Large intestine (tissue), 3 donors: ENCODE measurements at regions not wholly inside any gene's neighbourhood (a gene's known extent, or its start where the extent isn't known, plus 50 kb on each side); places are given as distances from the start of the nearest gene placed in this dataset.
A peak's percentile ranks its signal among the peaks of the same experiment; 100 is the strongest.

Experiments
- DNase-seq, 2 donors: peaks; one replicate each; pipeline versions ENCODE4 v3.0.0 to v3.0.0-alpha.2; 2013
- H3K27ac ChIP-seq: one replicate; pipeline ENCODE4 v1.5.1; 2013; ENCODE audit warnings: low read length
- H3K27me3 ChIP-seq: 2 replicates; pipeline ENCODE4 v1.6.1; 2013; ENCODE audit warnings: low read length; ENCODE audit not compliant: control insufficient read depth, insufficient read depth
- H3K36me3 ChIP-seq: 2 replicates; pipeline ENCODE4 v1.6.1; 2013; ENCODE audit warnings: low read length; ENCODE audit not compliant: control insufficient read depth, insufficient read depth
- H3K4me1 ChIP-seq: one replicate; pipeline ENCODE4 v1.6.1; 2013; ENCODE audit warnings: low read length; ENCODE audit not compliant: control insufficient read depth, insufficient read depth
- H3K4me3 ChIP-seq: one replicate; pipeline ENCODE4 v1.5.1; 2013; ENCODE audit warnings: low read length
- H3K9me3 ChIP-seq: one replicate; pipeline ENCODE4 v1.6.1; 2013; ENCODE audit warnings: mild to moderate bottlenecking, low read depth, low read length, moderate library complexity; ENCODE audit not compliant: control insufficient read depth
- WGBS: methylation state at CpG from one replicate; pipeline ENCODE4 v1.1.5; 2013; ENCODE audit warnings: low lambda C conversion rate; ENCODE audit not compliant: insufficient coverage; 5-methylcytosine and 5-hydroxymethylcytosine counted together

DNA sequence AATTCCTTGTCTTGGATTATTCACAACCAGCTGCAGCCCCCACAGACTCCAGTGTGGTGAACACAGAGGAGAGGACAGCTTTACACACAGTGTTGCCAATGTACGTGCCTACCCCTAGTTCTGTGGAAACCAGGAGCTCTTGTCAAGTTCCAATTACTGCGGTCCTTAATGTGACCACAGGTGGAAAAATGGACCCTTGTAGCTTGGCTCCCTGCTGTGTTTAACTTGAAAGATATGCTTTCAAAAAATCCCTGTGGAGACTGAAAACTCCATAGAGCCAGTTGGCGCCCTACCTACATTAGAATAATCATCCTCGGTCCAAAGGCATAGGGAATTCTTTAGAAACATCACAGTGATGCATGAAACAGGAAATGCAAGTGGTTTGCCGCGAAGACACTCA is 118.3 kb upstream of the SLC22A23 start:
- Histone ChIP-seq H3K27ac (no peak overlapping the region), H3K9me3 (no peaks in the 10 kb centered on the region), H3K4me1 (no peaks in the 10 kb centered on the region), H3K4me3 (no peak overlapping the region), H3K27me3 (no peaks in the 10 kb centered on the region), H3K36me3 (no peaks in the 10 kb centered on the region)
- WGBS: 100% methylated on average over 2 of the region's 6 CpGs
- DNase-seq: no peak

DNA sequence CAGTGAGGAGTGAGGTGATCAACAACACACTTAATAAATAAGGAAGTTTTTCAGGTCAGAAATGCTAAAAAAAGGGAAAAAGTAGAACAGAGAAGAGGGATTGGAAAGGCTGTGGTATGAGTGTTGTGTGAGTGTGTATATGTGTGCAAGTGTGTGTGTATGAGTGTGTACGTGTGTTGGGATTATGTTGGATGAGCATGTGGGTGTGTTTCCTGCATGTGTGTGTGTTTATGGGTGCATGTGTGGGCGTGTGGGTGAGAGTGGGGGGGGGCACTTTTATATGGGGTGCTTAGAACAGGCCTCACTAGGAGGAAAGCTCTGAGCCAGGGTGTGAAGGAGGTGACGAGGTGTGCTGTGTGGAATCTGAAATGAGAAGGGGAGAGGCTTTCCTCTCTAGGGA is 116.8 kb upstream of the SLC22A23 start:
- DNase-seq: no peak
- WGBS: no CpG with 5 or more reads among the region's 3 CpGs
- Histone ChIP-seq H3K4me1 (no peaks in the 10 kb centered on the region), H3K9me3 (no peaks in the 10 kb centered on the region), H3K36me3 (no peaks in the 10 kb centered on the region), H3K4me3 (no peak overlapping the region), H3K27ac (no peak overlapping the region), H3K27me3 (no peaks in the 10 kb centered on the region)

DNA sequence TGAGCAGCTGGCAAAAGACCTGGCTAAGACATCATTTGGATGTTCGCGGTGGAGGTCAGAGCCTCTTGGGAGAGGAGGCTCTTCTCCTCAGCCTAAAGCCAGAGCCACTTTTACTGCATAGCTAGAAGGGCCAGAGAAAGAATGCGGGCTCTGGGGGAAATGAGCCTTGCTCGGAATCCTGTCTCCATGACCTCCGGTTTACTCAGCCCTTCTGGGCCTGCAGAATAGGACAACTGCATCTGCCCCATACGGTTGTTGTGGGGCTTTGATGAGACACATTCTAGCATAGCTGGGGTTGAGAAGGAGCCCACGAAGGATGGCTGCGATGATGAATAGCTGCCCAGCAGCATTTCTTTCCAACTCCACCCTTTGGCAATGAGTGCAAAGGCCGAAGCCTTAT is 115.0 kb upstream of the SLC22A23 start:
- DNase-seq: no peak
- H3K4me3 ChIP-seq: no peak overlapping the region
- no peaks in the 10 kb centered on the region for H3K27me3 ChIP-seq
- no CpG with 5 or more reads among the region's 9 CpGs for WGBS
- H3K27ac ChIP-seq: no peak overlapping the region
- no peaks in the 10 kb centered on the region for H3K4me1 ChIP-seq
- no peaks in the 10 kb centered on the region for H3K9me3 ChIP-seq
- H3K36me3 ChIP-seq: no peaks in the 10 kb centered on the region

DNA sequence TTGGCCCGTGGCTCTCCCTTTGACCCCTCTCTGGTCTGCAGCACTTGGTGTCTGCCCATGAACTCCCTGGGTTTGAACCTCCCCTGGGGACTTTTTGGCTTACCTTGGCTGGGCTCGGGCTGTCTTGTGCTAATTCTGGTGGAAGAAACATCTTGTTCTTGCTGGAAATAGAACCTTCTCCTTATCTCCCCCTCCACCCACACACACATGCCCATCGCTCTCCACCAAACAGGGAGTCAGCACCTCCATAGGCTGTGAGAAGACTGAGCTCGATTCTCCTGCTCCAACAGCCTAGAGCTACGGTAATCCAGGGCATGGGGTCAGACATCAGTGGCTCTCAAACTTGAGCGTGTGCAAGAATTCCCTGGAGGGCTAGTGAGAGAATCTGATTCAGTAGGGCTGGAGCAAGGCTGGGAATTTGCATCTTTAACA is 114.4 kb upstream of the SLC22A23 start:
- Histone ChIP-seq H3K36me3 (no peaks in the 10 kb centered on the region), H3K9me3 (no peaks in the 10 kb centered on the region), H3K4me3 (no peak overlapping the region), H3K27ac (no peak overlapping the region), H3K4me1 (no peaks in the 10 kb centered on the region), H3K27me3 (no peaks in the 10 kb centered on the region)
- DNase-seq: no peak
- WGBS: no CpG with 5 or more reads among the region's 6 CpGs

DNA sequence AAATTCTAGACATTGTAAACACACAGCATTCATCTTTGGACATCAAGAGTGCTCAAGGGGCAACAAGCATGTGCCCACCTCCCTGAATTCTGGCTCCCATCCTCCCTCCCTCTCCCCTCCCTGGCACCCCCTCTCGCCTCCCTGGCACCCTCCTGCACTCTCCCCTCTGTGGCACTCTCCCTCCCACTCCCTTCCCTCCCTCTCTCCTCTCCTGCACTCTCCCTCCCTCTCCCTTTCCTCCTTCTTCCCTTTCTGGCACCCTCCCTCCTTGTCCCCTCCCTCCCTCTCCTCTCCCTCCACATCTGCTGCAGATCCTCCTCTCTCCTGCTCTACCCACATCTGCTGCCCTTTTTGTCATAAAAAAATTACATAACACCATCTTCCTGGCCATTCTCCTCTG is 113.0 kb upstream of the SLC22A23 start:
- no peaks in the 10 kb centered on the region for H3K36me3 ChIP-seq
- no peaks in the 10 kb centered on the region for H3K4me1 ChIP-seq
- H3K27me3 ChIP-seq: no peaks in the 10 kb centered on the region

DNA sequence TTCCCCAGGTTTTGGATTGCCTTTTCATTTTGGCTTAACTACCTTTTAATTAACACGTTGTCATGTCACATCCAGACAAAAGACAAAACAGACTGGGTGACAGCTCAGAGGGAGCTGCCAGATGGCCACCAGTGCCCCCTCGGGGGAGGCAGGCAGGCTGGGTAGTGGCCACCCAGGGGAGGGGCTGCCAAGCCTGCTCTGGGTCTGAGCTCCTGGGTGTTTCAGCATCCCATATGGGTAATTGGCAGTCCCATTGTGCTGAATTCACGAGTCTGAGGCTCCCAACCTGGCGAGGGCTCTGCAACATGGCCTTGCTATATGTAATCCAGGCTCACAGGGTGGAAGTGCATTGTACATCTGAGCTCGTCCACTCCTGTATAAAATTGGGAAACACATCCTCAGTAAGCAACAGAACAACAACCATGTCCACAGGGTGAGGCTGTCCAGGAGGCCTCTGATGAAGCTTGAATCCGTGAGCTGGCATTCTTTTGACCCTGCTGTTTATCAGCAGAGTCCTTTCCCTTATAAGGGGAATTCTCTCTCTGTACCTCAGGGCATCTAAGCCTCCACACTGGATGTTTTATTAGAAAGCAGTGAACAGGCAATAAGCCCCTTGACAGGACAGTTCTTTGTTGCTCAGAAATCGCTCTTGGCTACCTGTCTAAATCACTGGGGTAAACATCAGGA is 111.7 kb upstream of the SLC22A23 start:
- Histone ChIP-seq H3K4me1 (no peaks in the 10 kb centered on the region), H3K27me3 (no peaks in the 10 kb centered on the region), H3K27ac (no peak overlapping the region), H3K36me3 (no peaks in the 10 kb centered on the region), H3K4me3 (no peak overlapping the region), H3K9me3 (no peaks in the 10 kb centered on the region)
- WGBS: 40% methylated on average over 1 of the region's 7 CpGs
- DNase-seq: no peak

More for the DNA sequence above, 113.0 kb upstream of the SLC22A23 start:
- no peak overlapping the region for H3K4me3 ChIP-seq
- H3K9me3 ChIP-seq: no peaks in the 10 kb centered on the region
- 100% methylated on average over 1 of the region's 1 CpG for WGBS
- H3K27ac ChIP-seq: no peak overlapping the region
- DNase-seq: no peak

DNA sequence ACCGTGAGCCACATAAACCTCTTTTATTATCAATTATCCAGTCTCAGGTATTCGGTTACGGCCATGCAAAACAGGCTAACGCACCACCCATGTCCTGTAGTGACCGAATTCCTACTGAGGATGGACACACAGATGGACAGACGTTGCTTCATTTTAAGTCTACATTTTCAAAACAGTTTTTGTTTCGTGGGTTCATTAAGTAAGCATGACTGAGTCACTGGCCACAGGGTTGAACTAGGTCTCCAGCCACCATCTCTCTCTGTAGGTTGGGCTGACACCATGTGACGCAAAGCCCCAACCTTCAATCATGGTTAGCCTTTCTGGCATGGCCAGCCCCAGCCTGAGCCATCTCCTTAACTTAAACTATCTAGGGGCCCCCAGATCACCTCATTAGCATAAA is 110.0 kb upstream of the SLC22A23 start:
- Histone ChIP-seq H3K36me3 (no peaks in the 10 kb centered on the region), H3K9me3 (no peaks in the 10 kb centered on the region), H3K4me1 (no peaks in the 10 kb centered on the region), H3K27ac (no peak overlapping the region), H3K27me3 (no peaks in the 10 kb centered on the region), H3K4me3 (no peak overlapping the region)
- no peak for DNase-seq
- WGBS: no CpG with 5 or more reads among the region's 8 CpGs

DNA sequence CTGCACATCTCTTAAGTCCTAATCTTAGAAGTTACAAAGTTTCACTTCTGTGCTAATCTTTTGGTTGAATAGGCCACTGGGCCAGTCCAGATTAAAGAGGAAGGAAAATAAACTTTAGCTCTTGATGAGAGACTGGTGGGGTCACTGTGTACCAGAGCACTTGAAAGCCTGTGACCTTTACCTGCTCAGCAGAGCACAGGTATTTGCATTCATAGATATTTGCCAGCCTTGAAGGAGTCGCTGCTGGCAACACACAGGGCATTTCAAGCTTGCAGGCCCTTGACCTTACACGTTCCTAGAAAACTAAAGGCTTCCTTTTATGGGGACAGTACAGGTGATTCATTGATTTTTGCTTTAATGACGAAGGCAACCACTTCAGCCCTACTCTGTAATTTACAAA is 108.4 kb upstream of the SLC22A23 start:
- no CpG with 5 or more reads among the region's 3 CpGs for WGBS
- no peaks in the 10 kb centered on the region for H3K4me1 ChIP-seq
- H3K36me3 ChIP-seq: no peaks in the 10 kb centered on the region
- H3K9me3 ChIP-seq: no peaks in the 10 kb centered on the region
- no peak overlapping the region for H3K4me3 ChIP-seq
- no peak overlapping the region for H3K27ac ChIP-seq
- H3K27me3 ChIP-seq: no peaks in the 10 kb centered on the region
- DNase-seq: no peak

DNA sequence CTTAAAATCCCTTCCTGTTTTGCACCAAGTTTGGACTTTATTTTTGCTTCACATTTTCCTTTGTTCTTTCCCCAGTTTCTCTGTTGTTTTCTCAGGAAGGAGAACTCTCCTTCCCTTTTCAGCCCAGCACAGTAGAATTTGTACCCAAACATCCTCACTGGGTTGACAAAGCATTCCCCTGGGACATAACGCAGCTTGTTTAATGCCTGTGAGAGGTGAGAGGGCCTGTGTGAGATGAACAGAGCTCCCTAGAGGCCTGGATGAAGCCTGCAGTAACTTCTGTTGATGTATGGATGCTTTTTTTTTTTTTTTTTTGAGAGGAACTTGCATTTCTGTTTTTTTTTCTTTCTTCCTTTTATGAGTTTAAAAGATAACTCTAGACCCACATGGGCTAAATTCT is 104.9 kb upstream of the SLC22A23 start:
- WGBS: no CpG with 5 or more reads among the region's 1 CpG
- Histone ChIP-seq H3K36me3 (no peaks in the 10 kb centered on the region), H3K27me3 (no peaks in the 10 kb centered on the region), H3K4me1 (no peaks in the 10 kb centered on the region), H3K27ac (no peak overlapping the region), H3K4me3 (no peak overlapping the region), H3K9me3 (no peaks in the 10 kb centered on the region)
- peak; percentile 27 to 44 for DNase-seq

DNA sequence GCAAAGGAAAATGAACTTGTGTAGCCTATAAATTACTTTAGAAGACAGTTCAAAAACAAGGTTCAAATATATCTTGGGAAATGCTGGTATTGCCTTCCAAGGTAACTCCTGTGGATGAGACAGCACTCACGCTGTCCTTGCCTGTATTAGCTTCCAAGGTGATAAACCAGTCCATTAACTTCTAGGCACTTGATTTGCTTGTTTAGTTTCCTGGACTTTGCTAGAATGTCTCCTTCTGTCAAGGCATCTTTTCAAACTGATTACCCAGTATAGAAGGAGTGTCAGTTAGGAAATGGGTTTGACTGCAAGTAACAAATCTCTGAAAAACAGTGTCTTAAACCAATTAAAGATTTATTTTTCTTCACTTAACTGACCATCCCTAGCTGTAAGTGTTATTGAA is 103.4 kb upstream of the SLC22A23 start:
- no CpG with 5 or more reads among the region's 1 CpG for WGBS

DNA sequence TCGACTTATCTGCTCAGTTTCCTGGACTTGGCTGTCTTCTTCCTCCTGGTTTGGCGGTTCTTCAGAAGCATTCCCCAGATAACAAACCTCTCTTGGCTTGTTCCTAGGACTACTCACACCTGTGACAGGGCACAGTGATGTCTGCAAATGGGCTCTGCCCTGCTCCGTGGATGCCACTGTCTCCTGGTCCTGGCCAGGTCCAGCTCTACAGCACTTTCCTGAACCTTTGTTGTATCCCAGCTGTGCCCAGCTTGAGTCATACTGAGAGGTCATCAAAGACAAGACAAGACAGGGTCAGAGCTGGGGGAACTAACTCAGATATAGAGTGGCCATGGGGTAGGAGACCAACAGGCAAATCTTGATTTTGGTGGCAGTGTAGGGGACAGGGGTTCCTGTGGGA is 102.7 kb upstream of the SLC22A23 start:
- no CpG with 5 or more reads among the region's 3 CpGs for WGBS
- Histone ChIP-seq H3K4me3 (no peak overlapping the region), H3K4me1 (no peaks in the 10 kb centered on the region), H3K27ac (no peak overlapping the region), H3K36me3 (no peaks in the 10 kb centered on the region), H3K9me3 (no peaks in the 10 kb centered on the region), H3K27me3 (no peaks in the 10 kb centered on the region)
- no peak for DNase-seq

More for the DNA sequence above, 103.4 kb upstream of the SLC22A23 start:
- no peaks in the 10 kb centered on the region for H3K36me3 ChIP-seq
- no peak overlapping the region for H3K4me3 ChIP-seq
- H3K27ac ChIP-seq: no peak overlapping the region
- H3K27me3 ChIP-seq: no peaks in the 10 kb centered on the region
- H3K4me1 ChIP-seq: no peaks in the 10 kb centered on the region
- H3K9me3 ChIP-seq: no peaks in the 10 kb centered on the region
- no peak for DNase-seq
